HFFc6 (cell line): ENCODE measurements at regions not wholly inside any gene's neighbourhood (a gene's known extent, or its start where the extent isn't known, plus 50 kb on each side); places are given as distances from the start of the nearest gene placed in this dataset.
"Not testable (repeated sequence)": the region's sequence is repeated elsewhere in the genome, so short reads cannot be mapped to it uniquely, and the experiment has no call there.

ENCODE experiments used
- DNase-seq: peaks from one replicate; pipeline ENCODE4 v3.0.0-alpha.2; 2018
- H3K27ac Mint-ChIP-seq: 2 replicates; pipeline ENCODE4 v1.8.0; 2020; ENCODE audit warnings: mild to moderate bottlenecking, mixed read lengths
- H3K27me3 Mint-ChIP-seq: 2 replicates; pipeline ENCODE4 v1.8.0; 2021; ENCODE audit warnings: mild to moderate bottlenecking, moderate library complexity, mixed read lengths; ENCODE audit not compliant: insufficient read depth
- H3K36me3 Mint-ChIP-seq: 2 replicates; pipeline ENCODE4 v1.8.0; 2021; ENCODE audit warnings: low read depth, mixed read lengths
- H3K4me1 Mint-ChIP-seq: 2 replicates; pipeline ENCODE4 v1.8.0; 2020; ENCODE audit warnings: low read depth, mixed read lengths
- H3K4me3 Mint-ChIP-seq: 2 replicates; pipeline ENCODE4 v1.8.0; 2020; ENCODE audit warnings: mild to moderate bottlenecking, moderate library complexity, mixed read lengths
- H3K9me3 Mint-ChIP-seq: 2 replicates; pipeline ENCODE4 v1.8.0; 2020; ENCODE audit warnings: mild to moderate bottlenecking, mixed read lengths
- CTCF ChIP-seq: fragments of 200-600 bp; sonication (generic); IDR thresholded peaks from 2 replicates; pipeline ENCODE4 v1.5.0; 2021; ENCODE audit warnings: antibody characterized with exemption, mild to moderate bottlenecking

- Mint-ChIP-seq H3K27ac (no peak overlapping the region), H3K9me3 (peaks cover 8% of the 10 kb centered on the region), H3K27me3 (no peaks in the 10 kb centered on the region), H3K36me3 (no peaks in the 10 kb centered on the region), H3K4me3 (no peak overlapping the region), H3K4me1 (no peaks in the 10 kb centered on the region)
- no peak for DNase-seq
- no peak for TF ChIP-seq CTCF
These were observed 171.5 kb upstream of the CHL1 start for GRCh38 chr3:25056-25455.

GRCh38 chr3:35985-36384 is 160.6 kb upstream of the CHL1 start:
- H3K27me3 Mint-ChIP-seq, H3K27ac Mint-ChIP-seq, H3K4me3 Mint-ChIP-seq, H3K4me1 Mint-ChIP-seq, DNase-seq, H3K36me3 Mint-ChIP-seq: not testable (repeated sequence)
- peaks cover 30% of the 10 kb centered on the region for H3K9me3 Mint-ChIP-seq

GRCh38 chr3:42871-43744 is 153.5 kb upstream of the CHL1 start:
- not testable (repeated sequence) for H3K4me1 Mint-ChIP-seq, H3K36me3 Mint-ChIP-seq, DNase-seq, H3K4me3 Mint-ChIP-seq, H3K27me3 Mint-ChIP-seq, H3K27ac Mint-ChIP-seq
- peaks cover 22% of the 10 kb centered on the region for H3K9me3 Mint-ChIP-seq
- peak; percentile 37; the same call in 1 of the 2 replicates for TF ChIP-seq CTCF

GRCh38 chr3:44028-44676 is 152.4 kb upstream of the CHL1 start:
- TF ChIP-seq CTCF, result no peak
- H3K4me3 Mint-ChIP-seq, result no peak overlapping the region
- peaks cover 24% of the 10 kb centered on the region for H3K9me3 Mint-ChIP-seq
- no peaks in the 10 kb centered on the region for H3K4me1 Mint-ChIP-seq
- no peak for DNase-seq
- H3K27ac Mint-ChIP-seq, result no peak overlapping the region
- H3K27me3 Mint-ChIP-seq, result no peaks in the 10 kb centered on the region
- H3K36me3 Mint-ChIP-seq, result no peaks in the 10 kb centered on the region

GRCh38 chr3:44941-45340 is 151.6 kb upstream of the CHL1 start:
- not testable (repeated sequence) for H3K4me1 Mint-ChIP-seq, H3K4me3 Mint-ChIP-seq, H3K36me3 Mint-ChIP-seq, H3K27me3 Mint-ChIP-seq, H3K27ac Mint-ChIP-seq, DNase-seq
- H3K9me3 Mint-ChIP-seq, result peaks cover 19% of the 10 kb centered on the region

- TF ChIP-seq CTCF, result no peak
- no peak overlapping the region for H3K4me3 Mint-ChIP-seq
- no peaks in the 10 kb centered on the region for H3K4me1 Mint-ChIP-seq
- H3K9me3 Mint-ChIP-seq, result peaks cover 22% of the 10 kb centered on the region
- no peak for DNase-seq
- H3K27ac Mint-ChIP-seq, result no peak overlapping the region
- H3K36me3 Mint-ChIP-seq, result no peaks in the 10 kb centered on the region
- H3K27me3 Mint-ChIP-seq, result no peaks in the 10 kb centered on the region
These were observed 150.0 kb upstream of the CHL1 start for GRCh38 chr3:46576-46975.

GRCh38 chr3:53441-53840 is 143.1 kb upstream of the CHL1 start:
- H3K4me3 Mint-ChIP-seq, H3K27ac Mint-ChIP-seq, H3K27me3 Mint-ChIP-seq, H3K36me3 Mint-ChIP-seq, DNase-seq, H3K4me1 Mint-ChIP-seq: not testable (repeated sequence)
- peaks cover 19% of the 10 kb centered on the region for H3K9me3 Mint-ChIP-seq
